Suprapubic skin (tissue), 4 donors: ENCODE measurements at regions not wholly inside any gene's neighbourhood (a gene's known extent, or its start where the extent isn't known, plus 50 kb on each side); places are given as distances from the start of the nearest gene placed in this dataset.

Source experiments
- DNase-seq, 2 donors: peaks; one replicate each; pipeline ENCODE4 v3.0.0-alpha.2; 2019; ENCODE audit warnings: low spot score in 2 of 2
- H3K27ac ChIP-seq: fragments of 200-600 bp; sonication (generic); one replicate; pipeline ENCODE4 v1.5.1; 2019
- H3K27me3 ChIP-seq: fragments of 200-600 bp; sonication (generic); one replicate; pipeline ENCODE4 v1.5.1; 2019
- H3K36me3 ChIP-seq: fragments of 200-600 bp; sonication (generic); one replicate; pipeline ENCODE4 v1.5.1; 2019
- H3K4me1 ChIP-seq: fragments of 200-600 bp; sonication (generic); one replicate; pipeline ENCODE4 v1.5.1; 2019
- H3K4me3 ChIP-seq: fragments of 200-600 bp; sonication (generic); one replicate; pipeline ENCODE4 v1.5.1; 2019; ENCODE audit warnings: mild to moderate bottlenecking
- H3K9me3 ChIP-seq: fragments of 200-600 bp; sonication (generic); one replicate; pipeline ENCODE4 v1.5.1; 2019
- CTCF ChIP-seq, 2 donors: fragments of 200-600 bp in 1 of 2; fragments of 450-650 bp in 1 of 2; sonication (generic) in 1 of 2; IDR thresholded peaks; one replicate each; pipeline ENCODE4 v1.5.1; 2016 to 2019; ENCODE audit warnings: antibody characterized with exemption in 2 of 2, mild to moderate bottlenecking in 1 of 2, moderate library complexity in 1 of 2
- EP300 ChIP-seq: sonication (generic); formaldehyde crosslinking; IDR thresholded peaks from one replicate; pipeline ENCODE4 v1.6.1; 2017; ENCODE audit warnings: antibody characterized with exemption
- POLR2A ChIP-seq, 2 donors: fragments of 450-650 bp; IDR thresholded peaks; one replicate each; pipeline ENCODE4 v1.6.1; 2017; ENCODE audit warnings: antibody characterized with exemption in 2 of 2, mild to moderate bottlenecking in 2 of 2, moderate library complexity in 2 of 2
- POLR2AphosphoS5 ChIP-seq, 3 donors: sonication (generic); formaldehyde crosslinking; IDR thresholded peaks; one replicate each; pipeline ENCODE4 v1.6.1; 2017; ENCODE audit warnings: antibody characterized with exemption in 3 of 3
- WGBS: methylation state at CpG from one replicate; pipeline ENCODE4 v1.1.5; 2018; 5-methylcytosine and 5-hydroxymethylcytosine counted together

DNA sequence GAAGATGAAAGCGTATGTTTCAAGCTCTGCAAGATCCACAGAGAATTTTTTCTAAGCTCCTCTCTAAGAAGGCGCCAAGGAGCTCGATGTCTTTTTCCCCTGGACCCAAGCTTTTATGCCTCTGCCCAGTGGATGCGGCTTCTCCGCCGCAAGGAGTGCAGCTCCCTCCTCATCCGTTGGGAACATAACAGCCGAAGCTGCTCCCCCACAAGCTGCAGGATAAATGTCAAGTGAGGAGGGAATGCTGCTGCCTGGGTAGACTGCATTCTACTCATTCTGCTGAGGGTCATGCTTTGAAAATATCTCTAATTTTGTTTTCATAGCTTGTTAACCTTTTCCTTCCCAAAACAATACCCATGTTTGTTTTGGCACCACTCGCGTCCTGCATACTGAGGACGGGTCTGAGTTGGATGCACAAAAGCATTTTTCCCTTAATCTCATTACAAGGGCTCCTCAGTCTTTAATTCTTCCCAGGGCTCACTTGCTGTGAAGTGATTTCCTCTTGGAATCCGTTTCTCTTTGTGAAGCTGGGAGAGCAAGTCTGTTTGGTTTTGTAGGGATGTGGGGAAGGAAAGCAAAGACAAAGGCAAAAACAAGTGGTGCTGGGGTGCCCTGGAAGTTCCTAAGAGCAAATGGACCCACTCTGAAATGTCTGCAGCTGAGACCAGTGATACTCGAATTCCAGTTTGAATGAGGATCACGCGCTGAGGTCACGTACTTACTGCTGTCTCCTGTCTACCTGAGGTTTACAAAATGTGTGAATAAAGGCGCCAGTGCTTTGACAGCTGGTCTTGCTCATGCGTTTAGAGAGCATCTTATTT, 134.0 kb upstream of the IRF2BP2 start:
- Histone ChIP-seq H3K27ac (peak overlapping the region; percentile 27), H3K27me3 (no peaks in the 10 kb centered on the region), H3K4me1 (peaks cover 15% of the 10 kb centered on the region), H3K9me3 (no peaks in the 10 kb centered on the region), H3K4me3 (no peak overlapping the region), H3K36me3 (no peaks in the 10 kb centered on the region)
- WGBS = 49% methylated on average over 18 of the region's 18 CpGs
- DNase-seq = no peak
- TF ChIP-seq EP300 = no peak
- no peak for TF ChIP-seq POLR2AphosphoS5 (IDR thresholded peaks at IDR 0.05)
- TF ChIP-seq POLR2A (IDR thresholded peaks at IDR 0.05) = no peak
- TF ChIP-seq CTCF (IDR thresholded peaks at IDR 0.05) = no peak

DNA sequence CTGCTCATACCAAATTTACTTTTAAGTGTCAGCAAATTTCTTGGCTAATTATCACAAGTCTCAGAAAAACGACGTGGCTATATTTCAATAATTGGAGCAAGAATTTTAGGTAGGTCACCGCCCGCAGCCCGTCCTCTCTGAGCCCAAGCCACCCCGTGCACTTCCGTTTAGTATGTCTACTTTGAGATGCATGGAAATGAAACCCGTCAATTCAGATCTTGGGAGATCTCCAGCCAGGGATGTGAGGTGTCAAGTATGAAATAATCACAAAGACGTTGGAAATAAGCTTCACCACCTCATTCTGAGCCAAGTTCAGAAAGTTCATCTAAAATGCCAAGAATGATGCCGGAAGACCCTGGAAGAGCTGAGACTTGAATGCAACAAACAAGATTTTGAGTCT, 132.6 kb upstream of the IRF2BP2 start:
- H3K36me3 ChIP-seq = no peaks in the 10 kb centered on the region
- TF ChIP-seq POLR2A (IDR thresholded peaks at IDR 0.05) (no peak), CTCF (IDR thresholded peaks at IDR 0.05) (no peak)
- H3K4me3 ChIP-seq = no peak overlapping the region
- H3K9me3 ChIP-seq = no peaks in the 10 kb centered on the region
- peak in 1 of 2 donors; percentile 57 for DNase-seq
- H3K27ac ChIP-seq = no peak overlapping the region
- WGBS = 69% methylated on average over 10 of the region's 10 CpGs
- no peaks in the 10 kb centered on the region for H3K27me3 ChIP-seq
- H3K4me1 ChIP-seq = peaks cover 15% of the 10 kb centered on the region

DNA sequence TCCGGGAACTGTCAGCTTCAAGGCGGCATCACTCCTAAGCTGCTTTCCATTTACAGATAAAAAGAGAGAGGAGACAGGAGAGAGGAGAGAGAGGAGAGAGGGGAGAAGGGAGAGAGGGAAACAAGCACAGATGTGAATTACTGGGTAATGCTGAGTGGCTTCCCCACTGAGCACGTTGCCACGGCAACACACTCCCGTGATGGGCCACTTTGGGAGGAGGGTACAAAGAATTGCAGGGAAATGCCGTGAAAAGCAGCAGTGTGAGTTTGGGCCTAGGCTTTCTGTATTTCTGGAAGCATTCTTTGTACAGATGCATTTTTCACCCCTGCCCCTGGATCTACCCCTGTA, 128.0 kb upstream of the IRF2BP2 start:
- no peaks in the 10 kb centered on the region for H3K9me3 ChIP-seq
- H3K27me3 ChIP-seq = no peaks in the 10 kb centered on the region
- no peak overlapping the region for H3K27ac ChIP-seq
- no peaks in the 10 kb centered on the region for H3K4me1 ChIP-seq
- TF ChIP-seq POLR2A (IDR thresholded peaks at IDR 0.05) = no peak
- TF ChIP-seq EP300 = no peak
- no peak for TF ChIP-seq CTCF (IDR thresholded peaks at IDR 0.05)
- no peak for TF ChIP-seq POLR2AphosphoS5 (IDR thresholded peaks at IDR 0.05)
- no peak overlapping the region for H3K4me3 ChIP-seq
- WGBS = 79% methylated on average over 6 of the region's 6 CpGs
- no peaks in the 10 kb centered on the region for H3K36me3 ChIP-seq
- no peak for DNase-seq

- no peak for TF ChIP-seq EP300
- no peak for TF ChIP-seq CTCF (IDR thresholded peaks at IDR 0.05)
- TF ChIP-seq POLR2AphosphoS5 (IDR thresholded peaks at IDR 0.05) = no peak
- no peak for TF ChIP-seq POLR2A (IDR thresholded peaks at IDR 0.05)
- 87% methylated on average over 14 of the region's 14 CpGs for WGBS
- Histone ChIP-seq H3K27me3 (no peaks in the 10 kb centered on the region), H3K4me1 (peaks cover 12% of the 10 kb centered on the region), H3K36me3 (no peaks in the 10 kb centered on the region), H3K4me3 (no peak overlapping the region), H3K9me3 (no peaks in the 10 kb centered on the region), H3K27ac (no peak overlapping the region)
- DNase-seq = peak in 1 of 2 donors; percentile 29
Observed at GRCh38 chr1:234735916-234736315, 125.9 kb upstream of the IRF2BP2 start.

GRCh38 chr1:234735476-234735875, 125.5 kb upstream of the IRF2BP2 start:
- WGBS = 93% methylated on average over 14 of the region's 14 CpGs
- H3K4me3 ChIP-seq = no peak overlapping the region
- no peaks in the 10 kb centered on the region for H3K36me3 ChIP-seq
- H3K27ac ChIP-seq = no peak overlapping the region
- H3K27me3 ChIP-seq = no peaks in the 10 kb centered on the region
- TF ChIP-seq CTCF (IDR thresholded peaks at IDR 0.05) (no peak), EP300 (no peak), POLR2A (IDR thresholded peaks at IDR 0.05) (no peak), POLR2AphosphoS5 (IDR thresholded peaks at IDR 0.05) (no peak)
- H3K4me1 ChIP-seq = peaks cover 13% of the 10 kb centered on the region
- no peaks in the 10 kb centered on the region for H3K9me3 ChIP-seq
- DNase-seq = peak in 1 of 2 donors; percentile 48
